SK-N-SH treated with all-trans-retinoic acid at 6 μM for 48 hours (cell line): ENCODE measurements at regions not wholly inside any gene's neighbourhood (a gene's known extent, or its start where the extent isn't known, plus 50 kb on each side); places are given as distances from the start of the nearest gene placed in this dataset.

Experiments used
- ATAC-seq: fragments of 200-7000 bp; cut with Tn5 transposase; 3 replicates; pipeline ENCODE4 v1.9.1; 2020; ENCODE audit warnings: mild to moderate bottlenecking, moderate library complexity
- ARNTL ChIP-seq: fragments of 450-650 bp; formaldehyde crosslinking; IDR thresholded peaks from 2 replicates; pipeline ENCODE4 v1.5.0; 2020; ENCODE audit warnings: low read depth, mild to moderate bottlenecking, moderate library complexity, borderline replicate concordance
- BACH2 ChIP-seq: fragments of 250-450 bp; sonication (Bioruptor Pico); IDR thresholded peaks from 2 replicates; pipeline ENCODE4 v1.9.0; 2021; ENCODE audit warnings: mild to moderate bottlenecking, borderline replicate concordance
- CSDC2 ChIP-seq: fragments of 250-450 bp; sonication (Bioruptor Pico); IDR thresholded peaks from 2 replicates; pipeline ENCODE4 v1.5.0; 2020; ENCODE audit warnings: mild to moderate bottlenecking, moderate library complexity
- CSRNP3 ChIP-seq: fragments of 250-450 bp; sonication (Bioruptor Pico); IDR thresholded peaks from 2 replicates; pipeline ENCODE4 v1.5.1; 2021; ENCODE audit warnings: mild to moderate bottlenecking, moderate library complexity
- ESRRG ChIP-seq: fragments of 250-450 bp; sonication (Bioruptor Pico); IDR thresholded peaks from 2 replicates; pipeline ENCODE4 v1.6.1; 2021; ENCODE audit warnings: mild to moderate bottlenecking
- GLIS3 ChIP-seq: fragments of 250-450 bp; sonication (Bioruptor Pico); IDR thresholded peaks from 2 replicates; pipeline ENCODE4 v1.5.0; 2020; ENCODE audit warnings: mild to moderate bottlenecking, moderate library complexity
- ISL1 ChIP-seq: fragments of 250-450 bp; sonication (Bioruptor Pico); IDR thresholded peaks from 2 replicates; pipeline ENCODE4 v2.1.2; 2022; ENCODE audit warnings: mild to moderate bottlenecking, moderate library complexity
- OSR1 ChIP-seq: fragments of 250-450 bp; sonication (Bioruptor Pico); IDR thresholded peaks from 2 replicates; pipeline ENCODE4 v1.8.0; 2022; ENCODE audit warnings: moderate library complexity, mild to moderate bottlenecking, inconsistent platforms
- POU6F1 ChIP-seq: fragments of 250-450 bp; sonication (Bioruptor Pico); IDR thresholded peaks from 2 replicates; pipeline ENCODE4 v1.8.0; 2021; ENCODE audit warnings: low read depth, mild to moderate bottlenecking, moderate library complexity, borderline replicate concordance
- PPARA ChIP-seq: fragments of 250-450 bp; sonication (Bioruptor Pico); IDR thresholded peaks from 2 replicates; pipeline ENCODE4 v1.5.0; 2020; ENCODE audit warnings: mild to moderate bottlenecking, borderline replicate concordance
- RARB ChIP-seq: fragments of 250-450 bp; sonication (Bioruptor Pico); IDR thresholded peaks from 2 replicates; pipeline ENCODE4 v1.8.0; 2021; ENCODE audit warnings: mild to moderate bottlenecking, moderate library complexity
- SNAI2 ChIP-seq: fragments of 250-450 bp; sonication (Bioruptor Pico); IDR thresholded peaks from 2 replicates; pipeline ENCODE4 v1.5.0; 2020; ENCODE audit warnings: mild to moderate bottlenecking, moderate library complexity
- TCF4 ChIP-seq: fragments of 250-450 bp; sonication (Bioruptor Pico); IDR thresholded peaks from 2 replicates; pipeline ENCODE4 v1.8.0; 2021; ENCODE audit warnings: mild to moderate bottlenecking, moderate library complexity, borderline replicate concordance
- TOX ChIP-seq: fragments of 250-450 bp; sonication (Bioruptor Pico); IDR thresholded peaks from 2 replicates; pipeline ENCODE4 v1.8.0; 2021; ENCODE audit warnings: mild to moderate bottlenecking, moderate library complexity, borderline replicate concordance
- TSHZ2 ChIP-seq: fragments of 250-450 bp; sonication (Bioruptor Pico); IDR thresholded peaks from 2 replicates; pipeline ENCODE4 v1.5.0; 2020; ENCODE audit warnings: mild to moderate bottlenecking, moderate library complexity
- ZFP3 ChIP-seq: fragments of 250-450 bp; sonication (Bioruptor Pico); IDR thresholded peaks from 2 replicates; pipeline ENCODE4 v1.5.0; 2020; ENCODE audit warnings: mild to moderate bottlenecking, moderate library complexity
- ZFP30 ChIP-seq: fragments of 450-650 bp; formaldehyde crosslinking; IDR thresholded peaks from 2 replicates; pipeline ENCODE4 v1.5.0; 2022; ENCODE audit warnings: mild to moderate bottlenecking, moderate library complexity
- ZNF565 ChIP-seq: fragments of 450-650 bp; formaldehyde crosslinking; conservative IDR thresholded peaks from 2 replicates; pipeline ENCODE4 v1.5.0; 2020; ENCODE audit warnings: low read depth, mild to moderate bottlenecking, moderate library complexity
- ZNF70 ChIP-seq: fragments of 450-650 bp; formaldehyde crosslinking; IDR thresholded peaks from 2 replicates; pipeline ENCODE4 v1.5.0; 2020; ENCODE audit warnings: mild to moderate bottlenecking, moderate library complexity
- TF ChIP-seq, protein P1 (sequence below): fragments of 250-450 bp; sonication (Bioruptor Pico); IDR thresholded peaks from 2 replicates; pipeline ENCODE4 v1.5.1; 2020; ENCODE audit warnings: low read depth, mild to moderate bottlenecking, moderate library complexity

GRCh38 chr16:63982741-63983140 is 1139.1 kb downstream of the CDH11 start:
- no peak for TF ChIP-seq RARB (CRISPR knock-in tag)
- no peak for TF ChIP-seq PPARA (CRISPR knock-in tag)
- TF ChIP-seq ESRRG (CRISPR knock-in tag), result no peak
- no peak for TF ChIP-seq CSRNP3
- TF ChIP-seq BACH2, result no peak
- no peak for TF ChIP-seq TOX (CRISPR knock-in tag)
- ATAC-seq, result no peak

GRCh38 chr16:63982110-63982509 is 1139.8 kb downstream of the CDH11 start:
- TF ChIP-seq ARNTL (CRISPR knock-in tag) (no peak), ZFP30 (CRISPR knock-in tag) (no peak), PPARA (CRISPR knock-in tag) (no peak), TSHZ2 (CRISPR knock-in tag) (no peak), TOX (CRISPR knock-in tag) (no peak), CSRNP3 (no peak), SNAI2 (CRISPR knock-in tag) (no peak), ZNF565 (no peak), POU6F1 (CRISPR knock-in tag) (no peak), ZNF70 (no peak), ESRRG (CRISPR knock-in tag) (no peak), BACH2 (no peak), ISL1 (no peak), RARB (CRISPR knock-in tag) (no peak), GLIS3 (CRISPR knock-in tag) (no peak), OSR1 (CRISPR knock-in tag) (no peak)
- TF ChIP-seq, protein P1, sequence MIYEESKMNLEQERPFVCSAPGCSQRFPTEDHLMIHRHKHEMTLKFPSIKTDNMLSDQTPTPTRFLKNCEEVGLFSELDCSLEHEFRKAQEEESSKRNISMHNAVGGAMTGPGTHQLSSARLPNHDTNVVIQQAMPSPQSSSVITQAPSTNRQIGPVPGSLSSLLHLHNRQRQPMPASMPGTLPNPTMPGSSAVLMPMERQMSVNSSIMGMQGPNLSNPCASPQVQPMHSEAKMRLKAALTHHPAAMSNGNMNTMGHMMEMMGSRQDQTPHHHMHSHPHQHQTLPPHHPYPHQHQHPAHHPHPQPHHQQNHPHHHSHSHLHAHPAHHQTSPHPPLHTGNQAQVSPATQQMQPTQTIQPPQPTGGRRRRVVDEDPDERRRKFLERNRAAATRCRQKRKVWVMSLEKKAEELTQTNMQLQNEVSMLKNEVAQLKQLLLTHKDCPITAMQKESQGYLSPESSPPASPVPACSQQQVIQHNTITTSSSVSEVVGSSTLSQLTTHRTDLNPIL (CRISPR knock-in tag), result no peak
- ATAC-seq, result no peak

- TF ChIP-seq ZFP30 (CRISPR knock-in tag) (no peak), BACH2 (no peak), CSDC2 (CRISPR knock-in tag) (no peak), ARNTL (CRISPR knock-in tag) (no peak), POU6F1 (CRISPR knock-in tag) (no peak), GLIS3 (CRISPR knock-in tag) (no peak), TSHZ2 (CRISPR knock-in tag) (no peak), ZNF565 (no peak), TCF4 (no peak), CSRNP3 (no peak), ISL1 (no peak), OSR1 (CRISPR knock-in tag) (no peak), SNAI2 (CRISPR knock-in tag) (no peak), ZFP3 (no peak), PPARA (CRISPR knock-in tag) (no peak), ZNF70 (no peak), RARB (CRISPR knock-in tag) (no peak)
- ATAC-seq, result no peak
Observed at GRCh38 chr16:63981639-63982038, 1140.2 kb downstream of the CDH11 start.
